Vagina (tissue), 2 donors: ENCODE measurements at regions not wholly inside any gene's neighbourhood (a gene's known extent, or its start where the extent isn't known, plus 50 kb on each side); places are given as distances from the start of the nearest gene placed in this dataset.

Source experiments
- DNase-seq, 2 donors: peaks; one replicate each; pipeline ENCODE4 v3.0.0-alpha.2; 2017; ENCODE audit errors: extremely low spot score in 2 of 2
- H3K27ac ChIP-seq: fragments of 200-600 bp; sonication (generic); one replicate; pipeline ENCODE4 v1.5.1; 2019
- H3K27me3 ChIP-seq: fragments of 200-600 bp; sonication (generic); one replicate; pipeline ENCODE4 v1.5.1; 2019
- H3K36me3 ChIP-seq, 2 donors: fragments of 200-600 bp; sonication (generic); one replicate each; pipeline ENCODE4 v1.5.1; 2017 to 2019
- H3K4me1 ChIP-seq: fragments of 200-600 bp; sonication (generic); one replicate; pipeline ENCODE4 v1.5.1; 2019
- H3K4me3 ChIP-seq, 2 donors: fragments of 200-600 bp; sonication (generic); 1 replicate in 1 of 2; 2 replicates in 1 of 2; pipeline ENCODE4 v1.5.1; 2016 to 2019
- H3K9me3 ChIP-seq: fragments of 200-600 bp; sonication (generic); one replicate; pipeline ENCODE4 v1.5.1; 2019
- CTCF ChIP-seq, 3 experiments: fragments of 450-650 bp in 2 of 3; fragments of 200-600 bp in 1 of 3; sonication (generic) in 1 of 3; IDR thresholded peaks; one replicate each; pipeline ENCODE4 v1.5.1; 2017 to 2019; ENCODE audit warnings: antibody characterized with exemption in 3 of 3, mild to moderate bottlenecking in 2 of 3, moderate library complexity in 2 of 3
- POLR2A ChIP-seq, 2 donors: fragments of 450-650 bp; IDR thresholded peaks; one replicate each; pipeline ENCODE4 v1.6.1; 2017; ENCODE audit warnings: antibody characterized with exemption in 2 of 2, mild to moderate bottlenecking in 2 of 2, moderate library complexity in 2 of 2
- POLR2AphosphoS5 ChIP-seq, 2 donors: sonication (generic); formaldehyde crosslinking; IDR thresholded peaks; one replicate each; pipeline ENCODE4 v1.9.0; 2017; ENCODE audit warnings: antibody characterized with exemption in 2 of 2, mild to moderate bottlenecking in 2 of 2, low read depth in 1 of 2; ENCODE audit not compliant: insufficient read depth in 1 of 2
- intact Hi-C: fragments of 100-400 bp; cut with DNase I; formaldehyde crosslinking; loops from one replicate; pipeline ENCODE4 v1.15.1; 2023

DNA sequence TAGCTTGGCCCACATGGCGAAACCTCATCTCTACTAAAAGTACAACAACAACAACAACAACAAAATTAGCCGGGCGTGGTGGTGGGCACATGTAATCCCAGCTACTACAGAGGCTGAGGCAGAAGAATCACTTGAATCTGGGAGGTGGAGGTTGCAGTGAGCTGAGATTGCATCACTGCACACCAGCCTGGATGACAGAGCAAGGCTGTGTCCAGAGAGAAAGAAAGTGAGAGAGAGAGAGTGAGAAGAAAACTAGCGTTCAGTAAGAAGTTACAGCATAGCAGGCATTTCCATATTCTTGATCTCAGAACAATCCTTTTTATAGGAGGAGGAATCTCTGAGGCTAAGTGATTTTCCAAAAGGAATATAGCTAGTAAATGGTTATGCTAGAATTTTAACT is 1076.1 kb downstream of the AGBL1 start:
- Histone ChIP-seq H3K9me3 (no peaks in the 10 kb centered on the region), H3K27ac (no peak overlapping the region), H3K27me3 (no peaks in the 10 kb centered on the region), H3K36me3 (no peaks in the 10 kb centered on the region), H3K4me1 (no peaks in the 10 kb centered on the region), H3K4me3 (no peak overlapping the region)
- intact Hi-C loops, result no loop called here
- no peak for TF ChIP-seq POLR2AphosphoS5 (IDR thresholded peaks at IDR 0.05; ENCODE audit: insufficient read depth in 1 of 2, low read depth in 1 of 2)
- no peak for TF ChIP-seq POLR2A (IDR thresholded peaks at IDR 0.05)
- no peak for TF ChIP-seq CTCF (IDR thresholded peaks at IDR 0.05)
- DNase-seq, result no peak

- peak in 1 of 2 donors; percentile 39 for TF ChIP-seq POLR2AphosphoS5 (IDR thresholded peaks at IDR 0.05; ENCODE audit: insufficient read depth in 1 of 2, low read depth in 1 of 2)
- no peak for TF ChIP-seq CTCF (IDR thresholded peaks at IDR 0.05)
- no peak for TF ChIP-seq POLR2A (IDR thresholded peaks at IDR 0.05)
- no peak overlapping the region for H3K27ac ChIP-seq
- intact Hi-C loops, result no loop called here
- no peak for DNase-seq
- H3K27me3 ChIP-seq, result no peaks in the 10 kb centered on the region
- no peaks in the 10 kb centered on the region for H3K4me1 ChIP-seq
- no peak overlapping the region for H3K4me3 ChIP-seq
- H3K9me3 ChIP-seq, result no peaks in the 10 kb centered on the region
- no peaks in the 10 kb centered on the region for H3K36me3 ChIP-seq
Observed at GRCh38 chr15:87154761-87155160, 1075.1 kb downstream of the AGBL1 start.

DNA sequence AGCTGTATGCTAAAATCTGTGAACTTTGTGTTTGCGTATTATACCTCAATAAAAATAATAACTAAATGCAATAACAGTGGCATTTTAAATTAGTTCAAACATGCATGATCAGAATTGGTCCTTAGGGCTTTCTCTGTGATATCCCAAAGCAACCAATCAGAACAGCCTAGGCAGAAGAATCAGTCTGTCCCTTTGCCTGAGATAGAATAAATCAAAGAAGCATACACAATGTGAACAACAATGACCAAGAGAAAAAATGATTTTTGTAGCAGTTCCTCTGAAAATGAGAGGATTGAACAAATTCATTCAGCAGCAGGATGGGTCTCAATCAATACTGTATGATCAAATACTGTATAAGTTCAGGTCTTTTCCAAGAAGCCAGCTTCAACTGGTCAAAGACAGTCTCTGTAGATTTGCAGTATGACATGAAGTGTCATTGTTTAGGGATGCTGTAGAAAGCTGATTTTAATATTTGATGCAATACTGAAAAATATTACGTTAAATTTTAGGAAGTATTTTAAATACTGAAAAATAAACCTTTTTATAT is 1071.6 kb downstream of the AGBL1 start:
- Histone ChIP-seq H3K27ac (no peak overlapping the region), H3K9me3 (no peaks in the 10 kb centered on the region), H3K4me1 (no peaks in the 10 kb centered on the region), H3K36me3 (no peaks in the 10 kb centered on the region), H3K4me3 (no peak overlapping the region), H3K27me3 (no peaks in the 10 kb centered on the region)
- intact Hi-C loops, result no loop called here
- no peak for DNase-seq
- TF ChIP-seq POLR2AphosphoS5 (IDR thresholded peaks at IDR 0.05; ENCODE audit: insufficient read depth in 1 of 2, low read depth in 1 of 2) (no peak), POLR2A (IDR thresholded peaks at IDR 0.05) (no peak), CTCF (IDR thresholded peaks at IDR 0.05) (no peak)

- H3K27me3 ChIP-seq, result no peaks in the 10 kb centered on the region
- DNase-seq, result no peak
- intact Hi-C loops, result no loop called here
- no peaks in the 10 kb centered on the region for H3K36me3 ChIP-seq
- TF ChIP-seq POLR2AphosphoS5 (IDR thresholded peaks at IDR 0.05; ENCODE audit: insufficient read depth in 1 of 2, low read depth in 1 of 2) (no peak), POLR2A (IDR thresholded peaks at IDR 0.05) (no peak), CTCF (IDR thresholded peaks at IDR 0.05) (no peak)
- no peaks in the 10 kb centered on the region for H3K4me1 ChIP-seq
- H3K27ac ChIP-seq, result no peak overlapping the region
- H3K4me3 ChIP-seq, result no peak overlapping the region
- peaks cover 7% of the 10 kb centered on the region for H3K9me3 ChIP-seq
Observed at GRCh38 chr15:87145696-87146095, 1066.0 kb downstream of the AGBL1 start.

DNA sequence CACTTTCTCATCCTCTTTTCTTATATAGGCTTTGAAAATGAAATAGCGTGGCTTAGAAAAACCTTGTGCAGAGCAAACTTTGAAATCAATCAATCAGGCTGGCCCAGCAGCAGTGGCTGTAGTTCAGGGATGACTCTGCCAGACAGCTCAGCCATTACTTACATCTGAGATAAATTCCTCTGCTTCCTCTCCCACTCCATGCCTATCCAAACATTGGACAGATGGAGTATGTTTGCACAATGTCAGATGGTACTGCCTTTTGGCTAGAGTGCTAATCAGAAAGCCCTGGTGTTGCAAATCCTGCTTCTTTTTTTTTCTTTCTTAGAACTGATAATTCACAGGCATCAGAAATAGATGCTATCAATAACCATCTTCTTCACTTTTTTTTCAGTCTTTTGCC is 1065.1 kb downstream of the AGBL1 start:
- Histone ChIP-seq H3K36me3 (no peaks in the 10 kb centered on the region), H3K9me3 (peaks cover 7% of the 10 kb centered on the region), H3K4me1 (no peaks in the 10 kb centered on the region), H3K27ac (no peak overlapping the region), H3K4me3 (no peak overlapping the region), H3K27me3 (no peaks in the 10 kb centered on the region)
- no peak for DNase-seq
- TF ChIP-seq POLR2A (IDR thresholded peaks at IDR 0.05) (no peak), CTCF (IDR thresholded peaks at IDR 0.05) (no peak), POLR2AphosphoS5 (IDR thresholded peaks at IDR 0.05; ENCODE audit: insufficient read depth in 1 of 2, low read depth in 1 of 2) (no peak)
- intact Hi-C loops, result no loop called here
